ENCODE measurements at regions not wholly inside any gene's neighbourhood (a gene's known extent, or its start where the extent isn't known, plus 50 kb on each side); places are given as distances from the start of the nearest gene placed in this dataset.
"Not testable (repeated sequence)": the region's sequence is repeated elsewhere in the genome, so short reads cannot be mapped to it uniquely, and the experiment has no call there.

- DNase-seq = peak; percentile 22
Observed at GRCh38 chr13:112194579-112194978, 127.6 kb downstream of the SOX1 start.

DNA sequence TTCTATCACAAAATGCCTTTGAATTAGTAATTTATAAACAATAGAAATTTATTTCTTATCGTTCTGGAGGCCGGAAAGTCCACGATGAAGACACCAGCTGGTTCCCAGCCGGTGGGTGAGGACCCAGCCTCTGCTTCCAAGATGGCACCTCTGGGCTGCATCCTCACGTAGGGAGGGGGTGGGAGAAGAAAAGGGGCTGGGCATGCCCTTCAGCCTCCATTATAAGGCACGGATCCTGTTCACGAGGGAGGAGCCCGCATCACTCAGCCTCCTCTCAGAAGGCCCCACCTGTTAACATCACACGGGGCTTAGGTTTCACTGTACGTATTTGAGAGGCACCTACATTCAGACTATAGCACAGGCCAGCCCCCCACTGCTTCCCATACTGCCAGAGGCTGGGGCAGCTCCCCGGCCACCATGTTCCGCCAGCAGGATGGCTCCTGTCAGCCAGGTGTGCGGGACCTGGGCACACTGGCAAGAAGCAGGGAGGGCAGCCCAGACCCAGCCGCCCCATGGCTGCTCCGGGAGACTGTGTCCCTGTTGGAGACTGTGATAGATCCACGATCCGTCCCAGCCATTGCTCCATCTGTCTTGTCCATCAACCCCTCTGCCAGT lies 131.6 kb downstream of the SOX1 start:
- peak; percentile 17 for DNase-seq

- DNase-seq = peak; percentile 18
Observed at GRCh38 chr13:112200200-112200599, 133.3 kb downstream of the SOX1 start.

DNA sequence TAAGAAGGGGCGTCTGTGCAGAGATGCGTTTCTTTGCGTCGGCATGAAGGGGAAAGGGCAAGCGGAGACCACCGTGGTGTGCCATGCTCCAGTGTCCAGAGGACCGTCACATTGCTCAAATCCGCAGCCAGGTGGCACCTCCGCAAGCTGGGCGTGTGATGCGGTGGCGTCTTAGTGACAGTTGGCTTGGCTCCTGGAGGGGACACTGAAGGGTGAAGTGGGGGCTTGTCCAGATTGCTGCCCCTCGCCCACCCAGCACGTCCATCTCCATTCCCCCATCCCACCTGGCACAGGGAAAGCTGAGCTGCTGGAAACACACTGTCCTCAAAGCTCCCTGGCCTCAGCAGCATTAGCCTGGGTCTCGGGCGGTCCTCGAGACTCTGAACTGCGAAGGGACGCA lies 135.3 kb downstream of the SOX1 start:
- DNase-seq = peak; percentile 26

DNA sequence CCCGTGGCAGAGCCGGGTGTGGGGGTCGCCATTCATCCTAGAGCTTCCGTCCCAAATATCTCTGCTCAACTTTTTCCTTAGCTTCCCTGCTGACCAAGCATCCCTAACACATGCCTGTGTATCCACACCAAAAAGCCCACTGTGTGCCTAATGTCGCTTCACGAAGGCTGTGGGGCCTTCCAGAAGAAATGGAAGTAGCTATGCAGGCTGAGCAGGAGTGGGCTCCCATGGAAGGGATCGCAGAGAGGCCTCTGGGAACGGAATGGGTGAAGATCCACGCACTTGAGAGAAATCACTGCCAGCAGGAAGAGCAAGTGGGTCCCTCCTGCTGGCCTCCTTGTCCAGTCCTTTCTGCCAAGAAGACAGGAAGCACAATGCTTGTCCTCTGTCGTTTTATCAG lies 136.0 kb downstream of the SOX1 start:
- peak; percentile 28 for DNase-seq

DNA sequence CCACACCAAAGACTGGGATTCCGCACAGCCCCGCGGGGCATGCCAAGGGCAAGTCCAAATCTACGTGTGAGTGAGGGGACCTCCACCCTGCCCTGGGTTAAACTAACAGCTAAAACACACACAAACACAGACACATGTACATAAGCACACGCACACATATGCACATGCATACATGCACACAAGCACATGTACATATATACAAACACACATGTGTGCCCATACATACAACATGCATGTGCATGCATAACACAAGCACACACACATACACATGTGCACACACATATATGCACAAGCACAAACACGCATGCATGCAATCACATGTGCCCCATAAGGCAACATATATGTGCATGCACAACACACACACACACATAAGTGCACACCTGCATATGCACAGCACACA lies 136.7 kb downstream of the SOX1 start:
- peak; percentile 18 for DNase-seq

DNA sequence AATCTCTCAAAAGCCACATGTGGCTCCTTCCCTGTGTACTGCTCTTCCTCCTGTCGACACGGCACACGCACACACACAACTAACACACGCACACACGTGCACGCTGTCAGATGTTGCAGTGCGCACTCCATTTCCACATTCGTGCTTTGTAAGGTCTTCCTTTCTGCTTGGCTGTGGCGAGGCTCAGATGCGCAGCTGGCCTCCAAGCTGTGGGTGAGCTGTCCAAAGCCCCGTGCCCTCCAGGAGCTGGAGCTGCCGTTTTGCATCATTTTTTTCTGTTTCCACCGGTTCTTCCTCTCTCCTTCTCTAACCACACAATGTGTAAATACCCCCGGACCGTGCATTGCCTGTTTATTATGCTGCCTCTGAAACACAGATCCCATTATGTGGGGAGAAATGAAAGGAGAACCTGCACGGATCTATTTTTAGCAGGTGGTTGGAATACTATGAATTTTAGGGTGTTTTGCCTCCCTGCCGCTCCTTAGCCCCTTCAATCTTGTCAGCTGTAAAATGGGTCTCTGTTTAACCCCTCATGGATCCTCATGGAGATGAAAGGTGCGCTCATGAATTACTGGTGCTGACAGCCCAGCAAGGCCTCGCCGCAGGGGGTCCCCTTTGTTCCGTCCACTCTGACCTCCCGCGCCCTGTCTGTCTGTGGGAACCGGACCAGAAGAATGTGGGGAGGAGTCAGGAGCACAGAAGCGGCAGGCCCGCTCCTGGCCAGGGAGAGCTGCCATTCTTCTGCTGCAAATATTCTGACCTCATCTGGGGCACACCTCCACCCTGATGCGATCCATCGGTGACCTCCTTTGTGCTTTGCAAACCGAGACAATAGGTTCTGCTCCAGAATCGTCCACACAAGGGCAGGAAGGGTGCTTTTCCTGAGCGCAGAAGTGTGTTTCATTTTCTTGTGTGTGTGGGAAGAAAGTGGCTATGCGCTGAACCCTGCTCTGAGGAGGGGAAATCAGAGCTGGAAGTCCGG lies 137.7 kb downstream of the SOX1 start:
- DNase-seq = peak; percentile 33

DNA sequence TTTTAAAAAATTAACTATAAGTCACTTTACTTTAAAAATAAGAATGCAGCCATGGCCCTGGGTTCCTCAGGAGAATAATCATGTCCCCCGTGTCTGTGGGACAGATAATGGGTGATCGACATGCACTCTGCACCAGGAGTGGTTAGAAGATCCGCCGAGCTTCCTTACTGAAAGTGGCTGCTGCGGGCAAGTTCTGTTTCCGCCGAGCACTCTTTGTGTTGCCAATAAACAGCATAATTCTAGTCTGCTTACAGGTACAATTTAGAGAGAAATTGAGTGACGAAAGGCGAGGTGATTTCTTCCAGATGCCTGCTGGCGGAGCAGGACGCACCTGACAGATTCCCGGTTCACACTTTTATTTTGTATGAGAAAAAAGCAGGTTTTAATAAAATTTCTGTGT lies 139.0 kb downstream of the SOX1 start:
- no peak for DNase-seq

- no peak for DNase-seq
Observed at GRCh38 chr13:112207129-112207528, 140.2 kb downstream of the SOX1 start.

DNA sequence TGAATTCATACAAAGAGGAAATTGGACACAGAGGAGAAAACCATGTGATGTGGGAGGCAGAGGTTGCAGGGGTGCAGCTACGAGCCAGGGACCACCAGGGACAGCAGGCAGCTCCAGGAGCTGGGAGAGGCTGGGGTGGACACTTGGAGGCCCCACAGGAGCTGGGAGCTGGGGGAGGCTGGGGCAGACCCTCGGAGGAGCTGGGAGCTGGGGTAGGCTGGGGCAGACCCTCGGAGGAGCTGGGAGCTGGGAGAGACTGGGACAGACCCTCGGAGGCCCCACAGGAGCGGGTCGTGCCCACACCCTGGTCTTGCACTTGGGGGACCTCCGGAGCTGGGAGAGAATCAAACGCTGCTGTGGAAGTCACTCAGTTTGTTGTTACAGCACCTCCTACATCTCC lies 141.7 kb downstream of the SOX1 start:
- no peak for DNase-seq

DNA sequence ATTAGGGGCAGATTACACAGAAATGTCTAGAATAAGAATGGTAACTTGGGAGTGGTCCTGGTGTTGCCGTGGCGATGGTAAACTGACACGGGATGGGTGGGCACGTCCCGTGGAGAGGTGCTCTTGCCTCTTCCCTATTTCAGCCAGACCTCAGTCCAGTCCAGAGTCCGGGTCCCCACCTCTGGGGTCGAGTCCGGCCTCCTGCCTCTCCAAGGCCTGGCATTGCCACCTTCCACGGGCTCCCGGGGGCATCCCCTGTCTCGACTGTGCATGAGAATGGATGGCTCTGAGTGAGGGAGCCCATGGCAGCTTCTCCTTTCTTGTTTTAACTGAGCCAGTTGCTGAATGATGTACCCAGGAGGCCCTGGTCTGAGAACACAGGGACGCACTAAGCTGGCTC lies 142.3 kb downstream of the SOX1 start:
- DNase-seq = no peak

DNA sequence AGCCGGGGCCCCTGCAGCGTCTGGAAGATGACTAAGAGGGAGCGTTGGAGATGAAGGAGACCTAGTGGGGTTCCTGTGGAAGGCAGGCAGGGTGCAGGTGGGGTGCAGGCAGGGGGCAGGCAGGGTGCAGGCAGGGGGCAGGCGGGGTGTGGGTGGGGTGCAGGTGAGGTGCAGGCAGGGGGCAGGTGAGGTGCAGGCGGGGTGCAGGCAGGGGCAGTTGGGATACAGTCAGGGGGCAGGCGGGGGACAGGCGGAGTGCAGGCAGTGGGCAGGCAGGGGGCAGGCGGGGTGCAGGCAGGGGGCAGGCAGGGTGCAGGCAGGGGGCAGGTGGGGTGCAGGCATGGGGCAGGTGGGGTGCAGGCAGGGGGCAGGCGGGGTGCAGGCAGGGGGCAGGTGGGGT lies 142.8 kb downstream of the SOX1 start:
- no peak for DNase-seq

GRCh38 chr13:112210371-112210770 lies 143.4 kb downstream of the SOX1 start:
- no peak for DNase-seq

DNA sequence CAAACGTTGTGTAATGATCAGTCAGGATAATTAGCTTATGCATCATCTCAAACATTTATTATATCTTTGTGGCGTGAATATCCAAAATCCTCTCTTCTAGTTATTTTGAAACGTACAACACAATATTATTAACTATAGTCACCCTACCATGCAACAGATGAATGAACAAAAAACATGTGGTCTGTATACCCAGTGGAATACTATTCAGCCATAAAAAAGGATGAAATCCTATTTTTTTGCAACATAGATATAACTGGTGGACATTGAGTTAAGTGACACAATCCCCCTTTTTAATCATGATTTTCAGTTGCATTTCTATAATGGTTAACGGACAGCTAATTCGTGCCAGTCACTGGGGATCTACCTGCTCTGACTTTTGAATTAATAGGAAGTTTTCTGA lies 145.6 kb downstream of the SOX1 start:
- no peak for DNase-seq

- DNase-seq = no peak
Observed at GRCh38 chr13:112213467-112214255, 146.7 kb downstream of the SOX1 start.

DNA sequence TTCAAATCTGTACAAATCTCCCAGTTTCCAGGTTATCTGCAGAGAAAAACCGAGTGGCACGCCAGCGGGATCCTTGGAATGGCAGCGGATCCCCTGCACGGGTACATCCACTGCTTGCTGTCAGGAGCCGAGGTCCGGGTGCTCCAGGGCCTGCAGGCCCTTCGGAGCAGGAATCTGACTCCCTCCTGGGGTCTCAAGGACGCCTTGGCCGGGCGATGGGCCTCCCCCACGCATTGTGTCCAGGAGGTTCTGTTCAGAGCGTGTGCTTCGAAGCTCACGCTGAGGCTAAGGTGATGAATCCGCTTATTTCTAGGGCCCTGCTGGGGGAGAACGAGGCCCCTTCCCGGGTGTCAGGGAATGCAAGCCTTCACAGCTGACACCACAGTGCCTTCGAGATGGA lies 148.9 kb downstream of the SOX1 start:
- DNase-seq = no peak

DNA sequence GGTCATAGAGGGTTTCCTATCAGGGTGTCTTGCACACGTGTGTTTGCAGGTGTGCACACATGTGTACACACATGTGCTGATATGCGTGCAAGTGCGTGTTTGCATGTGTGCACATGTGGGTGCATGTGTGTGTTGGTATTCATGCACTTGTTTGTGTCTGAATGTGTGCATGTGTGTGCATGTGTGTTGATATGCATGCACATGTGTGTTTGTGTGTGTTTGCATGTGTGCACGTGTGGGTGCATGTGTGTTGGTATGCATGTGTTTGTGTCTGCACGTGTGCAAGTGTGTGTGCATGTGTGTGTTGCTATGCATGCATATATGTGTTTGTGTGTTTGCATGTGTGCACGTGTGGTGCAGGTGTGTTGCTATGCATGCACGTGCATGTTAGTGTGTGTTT lies 150.5 kb downstream of the SOX1 start:
- no peak for DNase-seq

DNA sequence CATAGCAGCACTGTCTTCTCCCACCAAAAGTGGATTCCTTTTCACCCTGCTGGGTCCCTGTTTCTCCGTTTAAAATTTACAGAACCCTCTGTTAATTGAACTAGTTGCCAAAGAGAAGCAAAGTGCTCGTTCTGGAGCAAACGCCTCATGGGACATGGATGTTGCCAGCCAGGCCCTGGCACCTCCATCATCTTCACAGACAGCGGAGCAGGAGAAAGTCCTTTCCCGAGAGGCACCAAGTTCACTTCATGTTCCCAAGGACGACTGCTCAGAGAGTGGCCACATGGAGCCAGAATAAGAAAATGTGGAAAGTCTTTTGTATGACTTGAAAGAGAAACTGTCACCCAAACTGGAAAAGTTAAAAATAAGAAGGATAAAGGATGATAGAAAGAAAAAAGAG lies 151.5 kb downstream of the SOX1 start:
- no peak for DNase-seq

GRCh38 chr13:112219740-112220139 lies 152.8 kb downstream of the SOX1 start:
- DNase-seq = no peak

GRCh38 chr13:112220296-112220875 lies 153.4 kb downstream of the SOX1 start:
- no peak for DNase-seq

DNA sequence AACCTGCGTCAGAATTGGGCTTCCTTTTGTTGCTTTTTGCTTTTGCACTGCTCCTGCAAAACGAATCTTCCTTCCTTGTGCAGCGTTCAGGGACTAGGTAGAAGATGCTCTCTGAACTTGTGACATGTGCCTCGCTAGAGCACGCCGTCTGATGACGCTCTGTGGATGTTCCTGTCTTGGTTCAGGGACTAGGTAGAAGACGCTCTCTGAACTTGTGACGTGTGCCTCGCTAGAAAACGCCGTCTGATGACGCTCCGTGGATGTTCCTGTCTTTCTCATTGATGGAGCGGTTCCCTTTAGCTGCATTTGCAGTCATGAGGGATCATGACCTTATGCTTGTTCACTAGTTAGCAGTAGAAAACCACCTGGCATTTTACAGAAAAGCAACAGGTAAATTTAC lies 154.0 kb downstream of the SOX1 start:
- no peak for DNase-seq

- no peak for DNase-seq
Observed at GRCh38 chr13:112222971-112223370, 153.2 kb upstream of the SPACA7 start.

- not testable (repeated sequence) for DNase-seq
Observed at GRCh38 chr13:112223929-112224328, 152.2 kb upstream of the SPACA7 start.
